ENCODE measurements at regions not wholly inside any gene's neighbourhood (a gene's known extent, or its start where the extent isn't known, plus 50 kb on each side); places are given as distances from the start of the nearest gene placed in this dataset. TPM values are rescaled to one million over a fixed set of nuclear protein-coding genes. Genes with fewer than 3 reads are reported as not detected.

DNA sequence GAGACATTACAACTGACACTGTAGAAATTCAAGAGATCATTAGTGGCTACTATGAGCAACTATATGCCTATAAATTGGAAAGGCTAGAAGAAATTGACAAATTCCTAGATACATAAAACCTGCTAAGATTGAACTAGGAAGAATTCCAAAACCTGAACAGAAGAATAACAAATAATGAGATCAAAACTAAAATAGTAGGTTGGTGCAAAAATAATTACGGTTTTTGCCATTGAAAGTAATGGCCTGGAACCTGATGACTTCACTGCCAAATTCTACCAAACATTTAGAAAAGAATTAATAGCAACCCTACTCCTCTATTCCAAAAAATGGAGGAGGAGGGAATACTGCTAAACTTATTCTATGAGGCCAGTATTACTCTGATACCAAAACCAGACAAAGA is 824.9 kb downstream of the KLHL13 start:
- Histone ChIP-seq H3K4me1 (no peaks in the 10 kb centered on the region), H3K27ac (no peak overlapping the region), H3K4me3 (replicated peaks in 1 of 3) (no peak overlapping the region), H3K27me3 (no peaks in the 10 kb centered on the region), H3K36me3 (no peaks in the 10 kb centered on the region), H3K9me3 (no peaks in the 10 kb centered on the region)
- no peak for TF ChIP-seq POLR2A (IDR thresholded peaks at IDR 0.05)
- TF ChIP-seq, protein P1, sequence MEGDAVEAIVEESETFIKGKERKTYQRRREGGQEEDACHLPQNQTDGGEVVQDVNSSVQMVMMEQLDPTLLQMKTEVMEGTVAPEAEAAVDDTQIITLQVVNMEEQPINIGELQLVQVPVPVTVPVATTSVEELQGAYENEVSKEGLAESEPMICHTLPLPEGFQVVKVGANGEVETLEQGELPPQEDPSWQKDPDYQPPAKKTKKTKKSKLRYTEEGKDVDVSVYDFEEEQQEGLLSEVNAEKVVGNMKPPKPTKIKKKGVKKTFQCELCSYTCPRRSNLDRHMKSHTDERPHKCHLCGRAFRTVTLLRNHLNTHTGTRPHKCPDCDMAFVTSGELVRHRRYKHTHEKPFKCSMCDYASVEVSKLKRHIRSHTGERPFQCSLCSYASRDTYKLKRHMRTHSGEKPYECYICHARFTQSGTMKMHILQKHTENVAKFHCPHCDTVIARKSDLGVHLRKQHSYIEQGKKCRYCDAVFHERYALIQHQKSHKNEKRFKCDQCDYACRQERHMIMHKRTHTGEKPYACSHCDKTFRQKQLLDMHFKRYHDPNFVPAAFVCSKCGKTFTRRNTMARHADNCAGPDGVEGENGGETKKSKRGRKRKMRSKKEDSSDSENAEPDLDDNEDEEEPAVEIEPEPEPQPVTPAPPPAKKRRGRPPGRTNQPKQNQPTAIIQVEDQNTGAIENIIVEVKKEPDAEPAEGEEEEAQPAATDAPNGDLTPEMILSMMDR (IDR thresholded peaks at IDR 0.05): no peak
- DNase-seq: no peak
- WGBS, 2 donors: 72 to 84% methylated on average over 1 of the region's 1 CpG
- intact Hi-C loops (cut with DNase I): no loop called here

DNA sequence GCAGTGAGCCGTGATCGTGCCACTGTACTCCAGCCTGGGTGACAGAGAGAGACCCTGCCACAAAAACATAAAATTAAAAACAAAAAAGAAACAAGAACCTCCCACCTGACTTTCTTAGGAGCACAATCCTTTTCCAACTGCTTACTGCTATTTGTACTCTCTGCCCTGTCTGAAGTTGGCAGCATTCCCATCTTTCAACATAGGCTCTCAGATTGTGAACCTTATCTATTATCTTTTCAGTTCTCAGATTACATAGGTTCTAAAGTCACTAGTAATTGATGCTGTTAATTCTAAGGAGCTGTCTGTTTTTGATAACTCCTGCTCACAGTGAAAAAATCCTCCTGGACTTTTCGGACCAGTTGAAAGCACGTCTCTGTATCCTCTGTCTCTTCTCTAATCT is 812.2 kb upstream of the CT83 start:
- Histone ChIP-seq H3K4me1 (no peaks in the 10 kb centered on the region), H3K9me3 (no peaks in the 10 kb centered on the region), H3K27me3 (no peaks in the 10 kb centered on the region), H3K36me3 (no peaks in the 10 kb centered on the region), H3K4me3 (replicated peaks in 1 of 3) (no peak overlapping the region), H3K27ac (no peak overlapping the region)
- intact Hi-C loops (cut with DNase I): no loop called here
- no peak for DNase-seq
- TF ChIP-seq, protein P1 (IDR thresholded peaks at IDR 0.05): no peak
- TF ChIP-seq POLR2A (IDR thresholded peaks at IDR 0.05): no peak
- 19 to 47% methylated on average over 3 to 4 of the region's 4 CpGs for WGBS, 2 donors

Small RNA genes in the stretch of these regions (small RNA-seq; reads per million reads assigned to genes)
- gene AC005002.2: not detected
